OCI-LY1 (cell line): ENCODE measurements at regions not wholly inside any gene's neighbourhood (a gene's known extent, or its start where the extent isn't known, plus 50 kb on each side); places are given as distances from the start of the nearest gene placed in this dataset.

Experiments
- EZH2 ChIP-seq: fragments of 200-600 bp; sonication (generic), shearing (Covaris generic); IDR thresholded peaks from 2 replicates; pipeline ENCODE4 v1.8.0; 2017; ENCODE audit warnings: borderline replicate concordance, mixed run types, mild to moderate bottlenecking, antibody characterized with exemption, low read length, moderate library complexity, mixed read lengths
- TF ChIP-seq, protein P1 (sequence below): fragments of 200-600 bp; sonication (generic), shearing (Covaris generic); IDR thresholded peaks from 2 replicates; pipeline ENCODE4 v1.5.1; 2017; ENCODE audit warnings: mild to moderate bottlenecking, antibody characterized with exemption, low read length, moderate library complexity, mixed read lengths

DNA sequence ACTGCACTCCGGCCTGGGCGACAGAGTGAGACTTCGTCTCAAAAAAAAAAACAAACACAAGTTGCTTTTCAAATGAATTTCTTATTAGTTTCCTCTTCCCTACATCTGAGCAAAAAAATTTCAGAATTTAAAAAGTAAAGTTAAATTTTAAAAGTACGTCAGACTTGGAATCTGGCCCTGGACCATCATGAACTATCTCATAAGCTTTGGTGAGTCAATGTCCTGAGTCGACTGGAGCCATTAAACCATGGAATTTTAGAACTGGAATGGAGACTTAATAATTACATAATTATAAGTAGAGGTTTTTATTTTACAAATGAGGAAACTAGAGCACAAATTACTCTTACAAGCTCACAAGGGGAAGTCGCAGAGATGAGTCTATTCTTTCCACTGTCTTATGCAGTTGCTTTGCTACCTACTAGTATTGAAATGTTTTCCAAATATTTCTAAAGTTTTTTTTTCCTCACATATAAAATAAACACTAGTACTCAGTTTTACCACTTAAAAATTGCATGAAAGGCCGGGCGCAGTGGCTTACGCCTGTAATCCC lies 98.0 kb upstream of the ZNF608 start:
- TF ChIP-seq, protein P1, sequence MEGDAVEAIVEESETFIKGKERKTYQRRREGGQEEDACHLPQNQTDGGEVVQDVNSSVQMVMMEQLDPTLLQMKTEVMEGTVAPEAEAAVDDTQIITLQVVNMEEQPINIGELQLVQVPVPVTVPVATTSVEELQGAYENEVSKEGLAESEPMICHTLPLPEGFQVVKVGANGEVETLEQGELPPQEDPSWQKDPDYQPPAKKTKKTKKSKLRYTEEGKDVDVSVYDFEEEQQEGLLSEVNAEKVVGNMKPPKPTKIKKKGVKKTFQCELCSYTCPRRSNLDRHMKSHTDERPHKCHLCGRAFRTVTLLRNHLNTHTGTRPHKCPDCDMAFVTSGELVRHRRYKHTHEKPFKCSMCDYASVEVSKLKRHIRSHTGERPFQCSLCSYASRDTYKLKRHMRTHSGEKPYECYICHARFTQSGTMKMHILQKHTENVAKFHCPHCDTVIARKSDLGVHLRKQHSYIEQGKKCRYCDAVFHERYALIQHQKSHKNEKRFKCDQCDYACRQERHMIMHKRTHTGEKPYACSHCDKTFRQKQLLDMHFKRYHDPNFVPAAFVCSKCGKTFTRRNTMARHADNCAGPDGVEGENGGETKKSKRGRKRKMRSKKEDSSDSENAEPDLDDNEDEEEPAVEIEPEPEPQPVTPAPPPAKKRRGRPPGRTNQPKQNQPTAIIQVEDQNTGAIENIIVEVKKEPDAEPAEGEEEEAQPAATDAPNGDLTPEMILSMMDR = no peak
- TF ChIP-seq EZH2 = no peak
